K562 (cell line): ENCODE measurements at regions not wholly inside any gene's neighbourhood (a gene's known extent, or its start where the extent isn't known, plus 50 kb on each side); places are given as distances from the start of the nearest gene placed in this dataset.

Experiments used
- EGR1 ChIP-seq: fragments of 450-650 bp; conservative IDR thresholded peaks from 2 replicates; pipeline ENCODE4 v1.6.1; 2017; ENCODE audit warnings: mild to moderate bottlenecking
- GABPA ChIP-seq: fragments of 200-800 bp; sonication (Bioruptor generic); conservative IDR thresholded peaks from 2 replicates; pipeline ENCODE4 v1.6.1; 2016; ENCODE audit warnings: low read depth, missing genetic modification characterization, missing compliant biosample characterization
- TAF9B ChIP-seq: fragments of 450-650 bp; IDR thresholded peaks from 2 replicates; pipeline ENCODE4 v1.6.1; 2018; ENCODE audit warnings: mild to moderate bottlenecking; ENCODE audit not compliant: partially characterized antibody

DNA sequence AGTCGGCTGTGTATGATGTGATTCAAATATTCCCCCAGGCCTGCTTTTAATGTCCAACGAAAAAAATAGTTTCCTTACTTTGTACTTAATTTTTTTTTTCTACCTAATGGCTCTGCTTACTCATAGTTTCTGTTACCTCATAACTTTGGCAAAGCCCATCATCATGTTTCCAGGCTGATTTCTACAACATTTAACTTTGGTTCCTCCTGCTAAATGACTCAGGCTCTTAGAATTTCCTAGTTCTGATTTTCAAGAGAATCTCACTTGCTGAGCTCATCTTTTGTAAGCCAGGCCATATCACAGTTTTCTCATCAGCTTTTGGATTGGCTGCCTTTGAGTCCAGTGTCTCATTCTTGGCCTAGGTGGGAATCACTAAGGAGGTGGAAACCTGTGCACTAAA is 323.1 kb downstream of the HDGFL1 start:
- TF ChIP-seq EGR1 (no peak), TAF9B (no peak), GABPA (tag) (no peak)
